HG03103 (cell line): ENCODE measurements at regions not wholly inside any gene's neighbourhood (a gene's known extent, or its start where the extent isn't known, plus 50 kb on each side); places are given as distances from the start of the nearest gene placed in this dataset.
"Not testable (repeated sequence)": the region's sequence is repeated elsewhere in the genome, so short reads cannot be mapped to it uniquely, and the experiment has no call there.

ENCODE experiments used
- ATAC-seq: cut with Tn5 transposase; IDR thresholded peaks from one replicate; pipeline ENCODE4 v1.9.1; 2021; ENCODE audit warnings: low read depth; ENCODE audit not compliant: unreplicated experiment

DNA sequence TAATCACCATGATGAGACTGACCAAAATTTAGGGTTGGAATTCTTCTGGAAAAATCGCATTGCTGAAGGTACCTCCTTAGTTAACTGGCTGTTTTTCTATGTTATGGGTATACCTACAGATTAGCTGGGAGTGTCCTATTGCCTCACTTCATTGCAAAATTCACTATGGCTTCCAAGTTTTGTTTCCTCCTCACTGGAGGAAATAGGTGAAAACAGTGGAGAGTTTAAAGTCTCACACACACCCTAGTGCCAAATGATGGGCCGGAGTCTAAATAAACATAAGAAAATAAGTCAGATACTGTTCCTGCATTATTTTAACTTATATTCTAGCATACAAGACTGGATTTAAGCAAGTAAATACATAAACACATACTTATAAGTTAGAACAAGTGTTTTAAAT lies 98.2 kb downstream of the AHR start:
- ATAC-seq, result no peak

DNA sequence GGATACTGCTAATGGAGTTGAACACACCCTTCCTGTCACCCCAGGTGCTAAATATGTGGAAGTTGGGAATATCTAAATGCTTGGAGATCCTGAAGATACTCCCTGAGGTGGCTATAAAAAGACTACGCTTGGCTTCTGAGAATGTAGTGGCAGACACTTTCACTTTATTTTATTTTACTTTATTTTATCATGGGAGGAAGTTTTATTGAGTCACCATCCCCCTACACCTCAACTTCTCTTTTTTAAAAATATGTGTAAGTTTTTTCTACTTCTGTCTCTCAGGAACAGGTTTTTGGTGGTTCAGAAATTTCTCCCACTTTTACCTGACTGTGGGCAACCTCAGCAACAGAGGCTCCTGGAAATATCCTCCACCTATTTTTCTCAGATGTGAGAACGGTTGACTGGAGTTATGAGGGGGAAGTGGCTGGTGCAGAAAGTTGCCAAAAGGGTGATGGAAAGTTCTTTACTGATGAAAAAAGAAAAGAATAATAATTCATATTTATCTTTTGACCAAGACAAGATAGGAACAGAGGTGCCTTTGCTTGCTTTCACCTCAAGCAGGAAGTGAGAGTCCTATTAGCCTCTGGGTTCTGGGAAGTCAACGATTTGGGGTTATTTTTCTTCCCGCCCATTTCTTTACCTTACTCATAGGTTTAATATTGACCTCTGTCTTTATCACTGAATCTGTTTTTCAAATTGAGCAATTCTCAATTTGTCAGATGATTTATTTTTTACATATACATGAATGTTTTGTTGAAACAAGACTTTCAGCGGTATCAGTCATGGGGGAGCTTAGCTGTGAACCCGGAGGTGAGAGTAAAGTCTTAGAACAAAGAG lies 103.6 kb downstream of the AHR start:
- peak; percentile 63 for ATAC-seq

DNA sequence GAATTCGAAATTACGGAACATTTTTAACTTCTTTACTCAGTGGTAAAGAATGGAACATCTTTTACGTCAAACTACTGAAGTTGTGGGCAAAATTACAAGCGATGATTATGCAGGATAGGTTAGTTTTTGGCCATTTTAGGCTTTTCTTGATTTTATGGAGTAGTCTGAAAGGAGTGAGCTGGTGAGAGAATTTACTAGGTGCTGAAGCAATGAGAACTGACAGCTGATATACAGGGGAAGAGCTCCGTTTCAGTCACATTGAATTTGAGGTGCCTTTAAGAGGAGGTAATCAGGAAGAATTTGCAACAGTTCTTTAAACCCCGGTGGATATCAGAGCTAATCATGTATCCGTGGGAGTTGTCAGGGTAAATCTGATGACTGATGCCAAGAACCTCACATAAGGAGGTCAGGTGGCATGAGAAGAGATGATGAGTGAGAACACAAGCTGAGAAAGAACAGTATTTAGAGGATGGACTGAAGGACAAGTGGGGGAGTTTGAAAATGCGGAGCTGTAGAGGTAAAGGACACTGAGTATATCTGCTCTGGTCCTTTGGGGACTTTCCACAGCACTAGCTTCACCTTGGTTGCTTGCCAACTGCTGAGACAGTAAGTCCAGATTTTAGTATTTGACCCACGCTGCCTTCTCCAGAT lies 104.3 kb downstream of the AHR start:
- ATAC-seq, result peak; percentile 69

DNA sequence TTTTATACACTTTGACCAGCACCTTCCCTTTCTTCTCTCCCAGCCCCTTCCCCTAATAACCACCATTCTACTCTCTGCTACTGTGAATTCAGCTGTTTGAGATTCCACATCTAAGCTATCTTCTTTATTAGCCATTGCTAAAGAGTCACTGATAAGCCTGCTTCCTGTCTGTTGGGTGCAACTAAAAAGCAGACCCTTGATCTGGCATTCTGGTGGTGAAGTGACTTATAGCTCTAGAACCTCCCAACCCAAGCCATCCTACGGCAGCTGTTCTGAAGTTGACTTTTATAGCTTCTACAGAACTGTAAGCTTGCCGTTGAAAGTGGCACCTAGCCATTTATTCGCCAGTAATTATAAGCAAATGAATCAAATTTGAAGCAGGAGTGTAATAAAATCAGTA lies 105.6 kb downstream of the AHR start:
- no peak for ATAC-seq

DNA sequence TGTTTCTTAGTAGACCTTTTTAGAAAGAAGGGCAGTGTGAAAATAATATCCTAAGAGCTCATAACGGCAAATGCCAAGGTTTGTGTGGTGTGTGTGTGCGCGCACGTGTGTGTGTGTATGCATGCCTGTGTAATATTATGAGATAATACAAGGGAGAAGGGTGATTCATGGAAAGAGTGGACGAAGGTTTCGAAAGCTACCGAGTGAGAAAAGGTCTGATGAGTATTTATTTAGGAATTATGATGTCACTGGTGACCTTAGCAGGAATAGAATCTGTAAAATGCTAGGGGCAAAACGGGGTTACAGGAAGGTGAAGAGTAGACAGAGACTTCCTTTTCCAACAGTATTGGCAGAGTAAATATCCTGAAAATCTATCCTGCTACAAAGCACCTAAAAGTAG lies 107.3 kb downstream of the AHR start:
- no peak for ATAC-seq

DNA sequence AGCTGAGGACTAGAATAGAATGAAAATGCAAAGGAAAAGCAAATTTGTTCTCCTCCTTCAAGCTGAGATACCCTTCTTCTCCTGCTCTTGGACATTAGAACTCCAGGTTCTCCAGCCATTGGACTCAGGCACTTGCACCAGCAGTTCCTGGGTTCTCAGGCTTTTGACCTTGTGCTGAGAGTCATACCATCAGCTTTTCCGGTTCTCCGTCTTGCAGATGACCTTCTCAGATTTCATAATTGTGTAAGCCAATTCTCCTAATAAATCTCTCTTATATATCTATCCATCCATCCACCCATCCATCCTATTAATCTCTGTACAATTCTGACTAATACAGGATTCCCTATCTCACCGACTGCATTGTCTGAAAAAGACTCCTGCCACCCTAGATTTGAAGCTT lies 108.3 kb downstream of the AHR start:
- no peak for ATAC-seq

DNA sequence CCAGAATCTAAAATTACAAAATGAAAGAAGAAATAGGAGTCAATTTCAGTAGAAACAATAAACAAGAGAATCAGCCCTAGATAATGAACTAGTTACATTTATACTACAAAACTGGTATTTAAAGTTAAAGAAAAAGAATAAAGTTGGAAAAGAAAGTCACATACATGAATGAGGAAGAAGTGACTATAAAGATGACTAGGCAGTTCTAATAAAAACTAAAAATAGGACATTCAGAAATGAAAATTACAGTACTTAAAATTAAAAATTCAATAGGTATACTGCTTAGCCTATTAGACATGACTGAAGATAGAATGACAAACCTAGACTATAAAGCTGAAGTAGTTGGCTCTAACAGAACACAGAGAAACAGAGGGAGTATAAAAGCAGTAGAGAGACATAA lies 108.8 kb downstream of the AHR start:
- ATAC-seq, result no peak

DNA sequence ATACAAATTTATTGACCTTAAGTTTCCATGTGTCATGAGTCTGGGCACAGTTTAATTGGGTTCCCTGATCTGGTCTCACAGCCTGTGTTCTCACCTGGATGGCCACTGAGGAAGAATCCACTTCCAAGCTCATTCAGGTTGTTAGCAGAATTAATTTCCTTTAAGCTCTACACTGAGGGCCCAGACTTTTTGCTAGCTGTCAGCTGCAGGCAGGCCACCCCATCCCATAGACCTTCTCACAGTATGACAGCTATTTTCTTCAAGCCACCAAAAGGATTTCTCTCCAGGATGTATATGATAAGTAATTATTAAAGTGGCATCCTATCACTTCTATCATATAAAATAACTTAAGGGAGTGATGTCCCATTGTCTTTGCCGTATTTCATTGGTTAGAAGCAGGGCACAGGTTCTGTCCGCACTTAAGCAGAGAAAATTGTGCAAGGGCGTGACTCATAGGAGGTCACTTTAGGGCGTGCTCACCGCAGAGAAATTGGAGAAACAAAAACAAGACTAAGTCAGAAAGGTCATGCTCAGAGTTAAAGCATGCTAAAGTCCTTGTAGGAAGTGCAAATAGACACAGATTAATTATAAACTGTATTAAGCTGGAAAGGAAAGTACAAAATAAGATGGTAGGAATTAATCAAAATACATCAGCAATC lies 109.9 kb downstream of the AHR start:
- no peak for ATAC-seq

DNA sequence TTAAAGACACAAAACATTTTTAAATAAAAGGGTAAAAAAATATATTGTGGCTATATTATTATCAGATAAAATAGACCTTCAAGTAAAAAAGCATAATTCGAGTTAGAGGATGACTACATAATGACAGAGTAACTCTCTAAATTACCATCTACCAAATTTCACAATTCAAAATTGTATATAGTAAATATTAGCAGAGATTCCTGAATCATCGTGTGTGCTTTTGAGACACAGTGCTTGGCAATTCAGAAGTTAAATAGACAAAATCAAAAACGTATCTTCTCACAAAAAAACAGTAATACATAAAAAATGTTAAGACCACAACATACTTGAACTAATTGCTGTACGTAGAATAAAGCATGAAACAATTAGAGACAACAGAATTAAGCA lies 110.4 kb downstream of the AHR start:
- no peak for ATAC-seq

DNA sequence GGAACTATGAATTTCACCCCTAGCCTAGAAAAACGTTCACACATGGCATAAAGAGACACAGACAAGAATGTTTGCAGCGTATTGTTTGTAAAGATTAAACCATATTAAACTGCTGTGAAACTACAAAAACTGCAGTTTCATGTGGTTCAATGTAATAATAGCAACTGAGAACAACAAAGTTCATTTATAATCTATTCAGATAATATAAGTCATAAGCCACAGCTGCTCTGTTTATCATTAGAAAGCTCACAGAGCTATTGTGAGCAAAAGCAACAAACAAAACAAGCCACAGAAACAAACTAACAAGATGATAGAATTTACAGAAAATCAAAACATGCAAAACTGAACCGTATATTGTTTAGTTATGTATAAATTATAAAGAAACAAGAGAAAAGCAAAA lies 113.5 kb downstream of the AHR start:
- no peak for ATAC-seq

DNA sequence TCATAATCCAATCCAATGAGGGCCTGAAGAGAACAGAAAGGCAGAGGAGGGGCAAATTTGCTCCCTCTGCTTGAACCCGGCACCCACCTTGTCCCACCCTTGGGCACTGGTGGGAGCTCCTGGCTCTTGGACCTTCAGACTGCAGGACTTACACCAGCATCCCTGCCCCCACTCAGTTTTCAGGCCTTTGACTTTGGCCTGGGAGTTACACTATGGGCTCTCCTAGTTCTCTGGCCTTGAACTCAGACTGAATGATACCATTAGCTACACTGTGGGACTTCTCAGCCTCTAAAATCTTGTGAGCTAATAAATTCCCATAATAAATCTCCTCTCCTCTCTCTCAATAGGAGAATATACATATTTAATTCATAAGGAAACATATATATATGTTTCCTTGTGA lies 114.4 kb downstream of the AHR start:
- no peak for ATAC-seq

DNA sequence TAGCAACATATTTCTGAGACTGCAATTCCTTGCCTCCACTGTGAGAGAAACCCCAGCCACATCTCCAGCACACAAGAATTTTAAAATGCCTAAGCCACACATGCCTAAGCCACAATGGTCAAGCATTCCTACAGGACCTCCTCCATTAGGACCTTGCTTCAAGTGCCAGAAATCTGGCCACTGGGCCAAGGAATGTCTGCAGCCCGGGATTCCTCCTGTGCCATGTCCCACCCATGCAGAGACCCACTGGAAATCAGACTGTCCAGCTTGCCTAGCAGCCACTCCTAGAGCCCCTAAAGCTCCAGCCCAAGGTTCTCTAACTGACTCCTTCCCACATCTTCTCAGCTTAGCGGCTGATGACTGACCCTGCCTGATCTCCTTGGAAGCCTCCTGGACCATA lies 117.5 kb downstream of the AHR start:
- no peak for ATAC-seq

DNA sequence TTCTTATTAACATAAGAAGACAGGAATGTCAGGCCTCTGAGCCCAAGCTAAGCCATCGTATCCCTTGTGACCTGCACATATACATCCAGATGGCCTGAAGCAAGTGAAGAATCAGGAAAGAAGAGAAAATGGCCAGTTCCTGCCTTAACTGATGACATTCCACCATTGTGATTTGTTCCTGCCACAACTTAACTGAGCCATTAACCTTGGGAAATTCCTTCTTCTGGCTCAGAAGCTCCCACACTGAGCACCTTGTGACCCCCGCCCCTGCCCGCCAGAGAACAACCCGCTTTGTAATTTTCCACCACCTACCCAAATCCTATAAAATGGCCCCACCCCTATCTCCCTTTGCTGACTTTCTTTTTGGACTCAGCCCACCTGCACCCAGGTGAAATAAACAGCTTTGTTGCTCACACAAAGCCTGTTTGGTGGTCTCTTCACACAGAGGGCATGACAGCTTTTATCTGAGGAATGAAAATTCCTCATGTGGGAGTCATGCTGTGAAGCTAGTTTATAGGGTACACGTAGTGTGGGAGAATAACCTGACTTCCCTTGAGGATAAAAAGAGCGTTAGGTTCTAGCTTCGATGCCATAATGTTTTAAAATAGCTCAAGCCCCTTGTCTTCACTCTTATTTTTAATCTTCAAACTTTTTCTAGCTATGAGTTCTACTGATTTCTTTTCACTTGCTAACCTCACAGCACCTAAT lies 122.0 kb downstream of the AHR start:
- not testable (repeated sequence) for ATAC-seq

DNA sequence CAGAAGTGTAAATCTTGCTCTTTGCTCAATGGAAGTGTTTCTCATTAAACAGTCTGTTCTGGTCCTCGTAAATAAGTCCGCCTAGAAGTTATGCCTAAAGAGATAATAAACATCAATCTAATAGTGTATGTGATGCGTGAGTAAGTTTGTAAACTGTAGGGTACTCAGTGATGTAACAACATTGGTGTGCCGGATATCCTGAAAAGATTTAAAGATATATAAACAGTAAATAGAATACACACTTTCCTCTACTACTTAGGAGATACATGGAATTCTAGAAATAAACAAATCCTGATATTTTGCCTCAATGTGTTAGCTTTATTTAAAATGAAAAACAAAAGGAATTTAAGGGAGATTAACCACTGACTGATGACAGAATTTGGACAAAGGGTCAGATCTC lies 123.5 kb downstream of the AHR start:
- ATAC-seq, result no peak

DNA sequence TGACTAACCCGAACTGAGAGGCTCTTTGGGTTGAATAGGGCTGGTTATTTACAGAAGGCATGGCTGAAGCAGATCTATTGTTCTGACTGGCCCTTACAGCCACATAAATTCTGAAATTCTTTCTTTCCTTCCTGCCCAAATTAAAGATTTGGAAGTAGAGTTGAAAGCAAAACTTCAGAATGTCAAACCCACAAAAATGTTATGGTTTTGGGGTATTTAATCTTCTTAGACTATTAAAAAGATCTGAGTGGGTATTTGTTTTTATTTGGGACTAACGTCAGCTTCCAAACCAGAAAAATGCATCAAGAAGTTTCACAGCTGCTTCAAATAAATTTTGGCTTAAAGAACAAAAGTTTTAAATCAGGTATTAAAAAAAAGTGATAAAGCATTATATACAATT lies 124.5 kb downstream of the AHR start:
- ATAC-seq, result no peak

DNA sequence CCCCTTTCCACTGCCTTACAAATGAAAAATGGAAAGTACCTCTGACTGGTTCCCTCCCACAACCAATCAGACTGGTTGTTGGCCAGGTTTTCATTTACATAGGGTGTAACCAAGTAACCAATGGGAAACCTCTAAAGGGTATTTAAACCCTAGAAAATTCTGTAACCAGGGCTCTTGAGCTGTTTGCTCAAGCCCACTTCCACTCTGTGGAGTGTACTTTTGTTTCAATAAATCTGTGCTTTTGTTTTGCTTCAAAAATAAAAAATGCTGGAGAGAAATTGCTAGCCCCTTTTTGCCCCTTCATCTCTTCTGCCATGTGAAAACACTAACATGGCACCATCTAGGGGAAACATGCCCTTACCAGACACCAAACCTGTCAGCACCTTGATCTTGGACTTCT lies 129.5 kb downstream of the AHR start:
- no peak for ATAC-seq

DNA sequence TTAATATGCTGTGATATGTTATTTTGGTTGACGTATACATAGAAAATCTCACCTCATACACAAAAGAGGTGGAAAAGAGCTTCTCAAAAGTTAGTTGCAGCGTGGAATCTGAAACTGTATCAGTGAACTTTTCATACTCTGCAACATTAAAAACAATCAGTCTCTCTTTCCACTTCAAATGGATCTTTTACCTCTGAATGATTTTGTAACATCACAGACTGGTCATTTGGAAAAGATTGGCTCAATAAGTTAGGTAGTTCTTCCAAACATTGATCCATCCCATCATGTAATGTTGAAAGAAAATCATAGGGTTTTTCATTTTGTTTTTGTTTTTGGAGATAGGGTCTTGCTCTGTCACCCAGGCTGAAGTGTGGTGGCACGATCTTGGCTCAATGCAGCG lies 131.1 kb downstream of the AHR start:
- no peak for ATAC-seq

DNA sequence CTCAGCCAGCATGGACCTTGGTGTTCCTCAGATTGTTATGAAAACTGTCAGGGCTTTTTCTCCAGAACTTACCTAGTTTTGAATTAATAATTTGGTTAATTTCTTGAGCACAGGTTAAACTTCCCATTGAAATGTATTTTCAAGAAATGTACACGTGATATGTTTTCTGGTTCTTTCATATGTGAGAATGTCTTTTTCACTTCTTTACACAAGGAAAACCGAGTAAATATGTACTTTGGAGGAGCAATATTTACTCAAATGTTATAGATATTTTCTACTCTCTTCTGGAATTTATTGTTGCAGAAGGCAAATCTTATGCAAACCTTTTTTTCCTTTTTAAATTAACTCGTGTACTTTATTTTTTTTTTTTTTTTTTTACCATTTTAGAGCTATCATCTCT lies 134.3 kb downstream of the AHR start:
- no peak for ATAC-seq

DNA sequence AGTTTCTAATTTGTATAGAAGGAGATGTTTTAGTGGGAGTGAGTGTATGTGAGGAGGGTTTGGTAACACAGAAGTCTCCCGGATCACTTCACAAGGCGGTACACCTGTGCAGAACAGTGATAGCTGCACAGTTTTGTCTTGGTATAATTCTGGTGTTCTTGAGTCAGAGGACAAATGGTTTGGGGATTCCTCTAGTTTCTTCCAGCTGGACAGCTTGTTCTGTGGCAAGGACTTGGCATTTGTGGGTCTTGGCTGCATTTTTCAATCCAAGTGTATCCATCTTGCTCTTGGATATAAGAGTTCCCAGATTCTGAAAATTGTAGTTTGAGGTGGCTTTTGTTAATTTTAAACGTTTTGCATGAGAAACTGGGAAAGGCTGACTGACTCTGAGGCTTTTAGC lies 135.7 kb downstream of the AHR start:
- ATAC-seq, result no peak

DNA sequence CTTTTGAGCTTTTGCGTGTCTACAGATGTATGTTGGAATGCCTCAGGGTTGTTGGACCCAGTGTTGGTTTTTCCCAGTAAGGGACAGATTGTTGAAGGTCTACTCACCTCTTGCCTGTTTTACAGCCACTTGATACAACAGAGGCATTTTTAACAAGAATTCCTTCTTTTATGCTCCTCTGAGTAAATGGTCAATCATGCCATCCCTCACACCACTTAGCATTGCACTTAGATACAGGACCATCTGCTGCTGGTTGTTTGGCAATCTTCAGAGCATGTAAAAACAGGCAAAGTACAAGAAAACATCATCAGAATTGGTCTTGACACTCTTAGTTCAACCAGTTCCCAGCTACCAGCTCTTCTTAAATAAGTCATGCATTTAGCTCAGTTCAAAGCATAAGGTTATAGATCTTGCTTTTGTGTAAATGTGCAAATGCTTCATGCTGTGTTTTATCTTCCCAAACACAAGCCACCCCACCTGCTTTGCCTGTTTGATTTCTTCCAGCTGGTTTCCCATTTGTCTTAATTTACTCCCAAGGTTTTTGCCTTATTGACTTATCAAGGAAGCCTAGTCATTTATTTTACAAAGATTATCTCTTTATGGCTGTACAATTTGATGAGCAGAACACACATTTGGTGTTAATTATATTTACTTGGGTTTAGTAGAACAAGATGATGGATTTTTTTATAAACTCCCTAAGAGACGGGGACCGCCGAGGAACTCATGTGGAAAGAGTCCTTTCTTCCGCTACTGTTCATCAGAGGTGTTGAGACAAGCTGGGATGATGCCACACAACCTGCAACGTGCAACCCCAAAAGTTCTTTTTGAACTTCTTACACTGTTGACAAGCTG lies 136.6 kb downstream of the AHR start:
- no peak for ATAC-seq
